ENCODE measurements at regions not wholly inside any gene's neighbourhood (a gene's known extent, or its start where the extent isn't known, plus 50 kb on each side); places are given as distances from the start of the nearest gene placed in this dataset.

GRCh38 chr22:48334971-48335370 is 1492.7 kb downstream of the BRD1 start:
- TF ChIP-seq CTCF (conservative IDR thresholded peaks at IDR 0.05; ENCODE audit: low read depth, low read length) (no peak), EZH2 (IDR thresholded peaks at IDR 0.05; ENCODE audit: low read length, unreplicated experiment) (no peak), EZH2phosphoT487 (IDR thresholded peaks at IDR 0.05; ENCODE audit: borderline replicate concordance, low read length) (no peak)

Data from PC-3 (cell line).